ENCODE measurements at regions not wholly inside any gene's neighbourhood (a gene's known extent, or its start where the extent isn't known, plus 50 kb on each side); places are given as distances from the start of the nearest gene placed in this dataset.

- Histone ChIP-seq H3K4me2 (ENCODE audit: unreplicated experiment) (no peak overlapping the region), H3K4me1 (ENCODE audit: insufficient read depth) (no peaks in the 10 kb centered on the region), H3K9me3 (ENCODE audit: low read depth) (no peaks in the 10 kb centered on the region), H3K36me3 (ENCODE audit: low read depth) (no peaks in the 10 kb centered on the region), H3F3A (ENCODE audit: insufficient read depth) (no peaks in the 10 kb centered on the region), H3K9ac (no peak overlapping the region), H3K27me3 (replicated peaks; ENCODE audit: insufficient read depth) (no peaks in the 10 kb centered on the region), H2AFZ (no peak overlapping the region), H4K20me1 (ENCODE audit: insufficient read depth) (no peaks in the 10 kb centered on the region), H3K9me2 (ENCODE audit: insufficient read depth) (no peaks in the 10 kb centered on the region), H3K4me3 (no peak overlapping the region), H3K79me2 (ENCODE audit: insufficient read depth) (no peaks in the 10 kb centered on the region), H3K27ac (no peak overlapping the region)
- DNase-seq = no peak
- 21 to 32% methylated on average over 1 of the region's 1 CpG for WGBS, 2 experiments (ENCODE audit: low coverage in 1 of 2, low lambda C conversion rate in 2 of 2, missing lambda C conversion rate in 2 of 2)
- TF ChIP-seq EZH2 (IDR thresholded peaks at IDR 0.05; ENCODE audit: insufficient read depth, poor library complexity, severe bottlenecking) (no peak), EZH2phosphoT487 (IDR thresholded peaks at IDR 0.05; ENCODE audit: insufficient read depth, low read depth) (no peak)
- in situ Hi-C loops (cut with MboI) = no loop called here
Measured at GRCh38 chr11:22957786-22958185, 97.5 kb upstream of the CCDC179 start.

- no peak overlapping the region for H3K4me2 ChIP-seq (ENCODE audit: unreplicated experiment)
- H3K9ac ChIP-seq = no peak overlapping the region
- TF ChIP-seq EZH2 (IDR thresholded peaks at IDR 0.05; ENCODE audit: insufficient read depth, poor library complexity, severe bottlenecking) = no peak
- TF ChIP-seq EZH2phosphoT487 (IDR thresholded peaks at IDR 0.05; ENCODE audit: insufficient read depth, low read depth) = no peak
- H3F3A ChIP-seq (ENCODE audit: insufficient read depth) = no peaks in the 10 kb centered on the region
- no peaks in the 10 kb centered on the region for H3K9me2 ChIP-seq (ENCODE audit: insufficient read depth)
- 37 to 56% methylated on average over 3 of the region's 3 CpGs for WGBS, 2 experiments (ENCODE audit: low coverage in 1 of 2, low lambda C conversion rate in 2 of 2, missing lambda C conversion rate in 2 of 2)
- H4K20me1 ChIP-seq (ENCODE audit: insufficient read depth) = no peaks in the 10 kb centered on the region
- no peaks in the 10 kb centered on the region for H3K79me2 ChIP-seq (ENCODE audit: insufficient read depth)
- no peaks in the 10 kb centered on the region for H3K36me3 ChIP-seq (ENCODE audit: low read depth)
- no peak overlapping the region for H3K4me3 ChIP-seq
- no peaks in the 10 kb centered on the region for H3K4me1 ChIP-seq (ENCODE audit: insufficient read depth)
- H3K27me3 ChIP-seq (replicated peaks; ENCODE audit: insufficient read depth) = no peaks in the 10 kb centered on the region
- no peak overlapping the region for H3K27ac ChIP-seq
- no peak overlapping the region for H2AFZ ChIP-seq
- no peak for DNase-seq
- in situ Hi-C loops (cut with MboI) = no loop called here
- no peaks in the 10 kb centered on the region for H3K9me3 ChIP-seq (ENCODE audit: low read depth)
Measured at GRCh38 chr11:22974251-22974650, 114.0 kb upstream of the CCDC179 start.

GRCh38 chr11:22976146-22976545 lies 115.9 kb upstream of the CCDC179 start:
- TF ChIP-seq EZH2phosphoT487 (IDR thresholded peaks at IDR 0.05; ENCODE audit: insufficient read depth, low read depth) (no peak), EZH2 (IDR thresholded peaks at IDR 0.05; ENCODE audit: insufficient read depth, poor library complexity, severe bottlenecking) (no peak)
- Histone ChIP-seq H3K27ac (no peak overlapping the region), H3F3A (ENCODE audit: insufficient read depth) (no peaks in the 10 kb centered on the region), H3K27me3 (replicated peaks; ENCODE audit: insufficient read depth) (no peaks in the 10 kb centered on the region), H3K4me3 (no peak overlapping the region), H3K36me3 (ENCODE audit: low read depth) (no peaks in the 10 kb centered on the region), H3K9ac (no peak overlapping the region), H3K4me2 (ENCODE audit: unreplicated experiment) (no peak overlapping the region), H3K9me3 (ENCODE audit: low read depth) (no peaks in the 10 kb centered on the region), H3K4me1 (ENCODE audit: insufficient read depth) (no peaks in the 10 kb centered on the region), H3K79me2 (ENCODE audit: insufficient read depth) (no peaks in the 10 kb centered on the region), H4K20me1 (ENCODE audit: insufficient read depth) (no peaks in the 10 kb centered on the region), H3K9me2 (ENCODE audit: insufficient read depth) (no peaks in the 10 kb centered on the region), H2AFZ (no peak overlapping the region)
- in situ Hi-C loops (cut with MboI) = no loop called here
- WGBS, 2 experiments (ENCODE audit: low coverage in 1 of 2, low lambda C conversion rate in 2 of 2, missing lambda C conversion rate in 2 of 2) = 26 to 36% methylated on average over 3 of the region's 3 CpGs
- DNase-seq = peak; percentile 57

- TF ChIP-seq EZH2 (IDR thresholded peaks at IDR 0.05; ENCODE audit: insufficient read depth, poor library complexity, severe bottlenecking) (no peak), EZH2phosphoT487 (IDR thresholded peaks at IDR 0.05; ENCODE audit: insufficient read depth, low read depth) (no peak)
Measured at GRCh38 chr11:22982903-22983302, 122.6 kb upstream of the CCDC179 start.

GRCh38 chr11:22984045-22984444 lies 123.8 kb upstream of the CCDC179 start:
- Histone ChIP-seq H3F3A (ENCODE audit: insufficient read depth) (no peaks in the 10 kb centered on the region), H3K4me1 (ENCODE audit: insufficient read depth) (no peaks in the 10 kb centered on the region), H2AFZ (no peak overlapping the region), H3K4me3 (no peak overlapping the region), H3K9ac (no peak overlapping the region), H4K20me1 (ENCODE audit: insufficient read depth) (no peaks in the 10 kb centered on the region), H3K27ac (no peak overlapping the region), H3K4me2 (ENCODE audit: unreplicated experiment) (no peak overlapping the region), H3K9me2 (ENCODE audit: insufficient read depth) (no peaks in the 10 kb centered on the region), H3K79me2 (ENCODE audit: insufficient read depth) (no peaks in the 10 kb centered on the region), H3K9me3 (ENCODE audit: low read depth) (no peaks in the 10 kb centered on the region), H3K36me3 (ENCODE audit: low read depth) (no peaks in the 10 kb centered on the region), H3K27me3 (replicated peaks; ENCODE audit: insufficient read depth) (no peaks in the 10 kb centered on the region)
- WGBS, 2 experiments (ENCODE audit: low coverage in 1 of 2, low lambda C conversion rate in 2 of 2, missing lambda C conversion rate in 2 of 2) = 2 to 3% methylated on average over 2 of the region's 2 CpGs
- DNase-seq = no peak
- in situ Hi-C loops (cut with MboI) = no loop called here
- TF ChIP-seq EZH2phosphoT487 (IDR thresholded peaks at IDR 0.05; ENCODE audit: insufficient read depth, low read depth) (no peak), EZH2 (IDR thresholded peaks at IDR 0.05; ENCODE audit: insufficient read depth, poor library complexity, severe bottlenecking) (no peak)

More at GRCh38 chr11:22982903-22983302, 122.6 kb upstream of the CCDC179 start:
- no peaks in the 10 kb centered on the region for H3K9me3 ChIP-seq (ENCODE audit: low read depth)
- H3K27ac ChIP-seq = no peak overlapping the region
- DNase-seq = no peak
- H2AFZ ChIP-seq = no peak overlapping the region
- WGBS, 2 experiments (ENCODE audit: low coverage in 1 of 2, low lambda C conversion rate in 2 of 2, missing lambda C conversion rate in 2 of 2) = 0 to 1% methylated on average over 4 of the region's 4 CpGs
- H3F3A ChIP-seq (ENCODE audit: insufficient read depth) = no peaks in the 10 kb centered on the region
- no peaks in the 10 kb centered on the region for H3K27me3 ChIP-seq (replicated peaks; ENCODE audit: insufficient read depth)
- no peaks in the 10 kb centered on the region for H3K9me2 ChIP-seq (ENCODE audit: insufficient read depth)
- no peaks in the 10 kb centered on the region for H4K20me1 ChIP-seq (ENCODE audit: insufficient read depth)
- H3K4me2 ChIP-seq (ENCODE audit: unreplicated experiment) = no peak overlapping the region
- no peaks in the 10 kb centered on the region for H3K4me1 ChIP-seq (ENCODE audit: insufficient read depth)
- H3K36me3 ChIP-seq (ENCODE audit: low read depth) = no peaks in the 10 kb centered on the region
- no peak overlapping the region for H3K9ac ChIP-seq
- no peaks in the 10 kb centered on the region for H3K79me2 ChIP-seq (ENCODE audit: insufficient read depth)
- H3K4me3 ChIP-seq = no peak overlapping the region
- in situ Hi-C loops (cut with MboI) = no loop called here

Data from GM23248 (cell line).